Adrenal gland (tissue), 9 donors: ENCODE measurements at regions not wholly inside any gene's neighbourhood (a gene's known extent, or its start where the extent isn't known, plus 50 kb on each side); places are given as distances from the start of the nearest gene placed in this dataset.

Experiments used
- DNase-seq, 7 donors: peaks; one replicate each; pipeline ENCODE4 v3.0.0-alpha.2; 2019 to 2020
- H3K27ac ChIP-seq, 5 donors: fragments of 200-600 bp; sonication (generic) in 4 of 5; 1 replicate in 3 of 5; 2 replicates in 2 of 5; pipeline versions ENCODE4 v1.5.1 to v1.8.0; 2016 to 2020; ENCODE audit warnings: mild to moderate bottlenecking in 1 of 5
- H3K27me3 ChIP-seq: fragments of 200-600 bp; 2 replicates; pipeline ENCODE4 v1.8.0; 2021
- H3K36me3 ChIP-seq, 2 donors: fragments of 200-600 bp; replicated peaks in 1 of 2; 1 replicate in 1 of 2; 2 replicates in 1 of 2; pipeline versions ENCODE4 v1.5.1 to v1.8.0; 2018 to 2022
- H3K4me1 ChIP-seq, 2 donors: fragments of 200-600 bp; replicated peaks in 1 of 2; 1 replicate in 1 of 2; 2 replicates in 1 of 2; pipeline versions ENCODE4 v1.5.1 to v1.8.0; 2018 to 2021
- H3K4me3 ChIP-seq, 4 donors: fragments of 200-600 bp; sonication (generic) in 3 of 4; one replicate each; pipeline ENCODE4 v1.5.1; 2016 to 2018
- H3K9me3 ChIP-seq, 3 donors: fragments of 200-600 bp; sonication (generic) in 1 of 3; replicated peaks in 1 of 3; 1 replicate in 2 of 3; 2 replicates in 1 of 3; pipeline versions ENCODE4 v1.5.1 to v1.8.0; 2016 to 2021
- CTCF ChIP-seq, 6 experiments: fragments of 450-650 bp in 4 of 6; fragments of 200-600 bp in 2 of 6; sonication (generic) in 1 of 6; IDR thresholded peaks; 1 replicate in 5 of 6; 2 replicates in 1 of 6; pipeline versions ENCODE4 v1.5.1 to v1.8.0; 2016 to 2021; ENCODE audit warnings: antibody characterized with exemption in 6 of 6, mild to moderate bottlenecking in 2 of 6, moderate library complexity in 1 of 6
- POLR2A ChIP-seq, 2 donors: fragments of 450-650 bp; IDR thresholded peaks; one replicate each; pipeline ENCODE4 v1.6.1; 2017; ENCODE audit warnings: antibody characterized with exemption in 2 of 2, mild to moderate bottlenecking in 2 of 2, moderate library complexity in 1 of 2
- WGBS, 4 donors: extraction: QIAGEN DNeasy Blood & Tissue Kit in 2 of 4; methylation state at CpG; one replicate each; pipeline versions ENCODE4 v1.1.5 to v1.1.7; 2013 to 2017; 5-methylcytosine and 5-hydroxymethylcytosine counted together
- intact Hi-C, 2 donors: fragments of 100-400 bp; cut with DNase I; formaldehyde crosslinking; loops; one replicate each; pipeline versions ENCODE4 v1.14.1 to v1.15.0; 2022 to 2023
- donor health status: healthy with polysubstance abuse.
- donor health status: Bipolar disorder and iron deficiency.
- donor health status: DM: yes; HTN: yes; CAD: no.
- donor health status: DM: no; HTN: no; CAD: no.
- donor health status: DM: no; HTN: no; CAD: no.

- intact Hi-C loops: no loop called here
- Histone ChIP-seq H3K4me3 (no peak overlapping the region), H3K36me3 (no peaks in the 10 kb centered on the region), H3K4me1 (peaks cover 0 to 3% of the 10 kb centered on the region in 2 donors), H3K27ac (no peak overlapping the region), H3K27me3 (peaks cover 9% of the 10 kb centered on the region), H3K9me3 (no peaks in the 10 kb centered on the region)
- DNase-seq: no peak
- 88 to 94% (median 88%) methylated on average over 33 to 34 of the region's 34 CpGs for WGBS, 4 donors
- TF ChIP-seq CTCF (IDR thresholded peaks at IDR 0.05) (no peak), POLR2A (IDR thresholded peaks at IDR 0.05) (no peak)
Observed at GRCh38 chr12:132426349-132427173, 63.4 kb upstream of the FBRSL1 start.

- intact Hi-C loops: no loop called here
Observed at GRCh38 chr12:132424811-132425210, 65.1 kb upstream of the FBRSL1 start.

GRCh38 chr12:132423820-132424645, 65.9 kb upstream of the FBRSL1 start:
- no peaks in the 10 kb centered on the region for H3K4me1 ChIP-seq
- WGBS, 4 donors: 54 to 65% (median 58%) methylated on average over 20 to 31 of the region's 31 CpGs
- intact Hi-C loops: no loop called here

More at GRCh38 chr12:132424811-132425210, 65.1 kb upstream of the FBRSL1 start:
- H3K4me3 ChIP-seq: no peak overlapping the region
- H3K36me3 ChIP-seq: no peaks in the 10 kb centered on the region
- H3K27me3 ChIP-seq: peaks cover 12% of the 10 kb centered on the region
- 85 to 89% (median 87%) methylated on average over 4 of the region's 4 CpGs for WGBS, 4 donors
- peaks cover 0 to 3% of the 10 kb centered on the region in 2 donors for H3K4me1 ChIP-seq
- H3K9me3 ChIP-seq: no peaks in the 10 kb centered on the region
- no peak for DNase-seq
- H3K27ac ChIP-seq: no peak overlapping the region
- TF ChIP-seq CTCF (IDR thresholded peaks at IDR 0.05) (no peak), POLR2A (IDR thresholded peaks at IDR 0.05) (no peak)

More at GRCh38 chr12:132423820-132424645, 65.9 kb upstream of the FBRSL1 start:
- Histone ChIP-seq H3K27ac (no peak overlapping the region), H3K27me3 (peaks cover 14% of the 10 kb centered on the region), H3K36me3 (no peaks in the 10 kb centered on the region), H3K9me3 (no peaks in the 10 kb centered on the region), H3K4me3 (no peak overlapping the region)
- TF ChIP-seq POLR2A (IDR thresholded peaks at IDR 0.05) (no peak), CTCF (IDR thresholded peaks at IDR 0.05) (no peak)
- no peak for DNase-seq
